IMR-90 (cell line): ENCODE measurements at regions not wholly inside any gene's neighbourhood (a gene's known extent, or its start where the extent isn't known, plus 50 kb on each side); places are given as distances from the start of the nearest gene placed in this dataset.

Source experiments
- ATAC-seq: fragments of 200-7000 bp; cut with Tn5 transposase; 2 replicates; pipeline ENCODE4 v1.9.1; 2020; ENCODE audit warnings: low read depth, mild to moderate bottlenecking, moderate library complexity
- BruUV-seq: library from RNA; stranded (reverse); fragments of 400-500 nt; replicated peaks from 2 replicates; lab custom pipeline; 2021; lab: Mats Ljungman, UMichigan
- CTCF ChIA-PET: fragments of 300-600 bp; formaldehyde crosslinking; extraction: SDS; loops from one replicate; lab custom pipeline; 2021; ENCODE audit warnings: antibody characterized with exemption; lab: Yijun Ruan, JAX
- POLR2A ChIA-PET: fragments of 300-600 bp; sonication (Branson Sonifier 250); formaldehyde crosslinking; loops from one replicate; lab custom pipeline; 2022; ENCODE audit warnings: antibody characterized with exemption; ENCODE audit not compliant: unreplicated experiment; lab: Charles Lee
- DNase-seq: peaks from one replicate; pipeline ENCODE4 v3.0.0; 2013
- H2AFZ ChIP-seq: replicated peaks from 2 replicates; pipeline ENCODE3; 2013; ENCODE audit warnings: low read length, mild to moderate bottlenecking; ENCODE audit not compliant: poor library complexity
- H2AK5ac ChIP-seq: 2 replicates; pipeline ENCODE4 v1.6.1; 2013; ENCODE audit warnings: low read depth, low read length, inconsistent platforms
- H2AK9ac ChIP-seq: replicated peaks from 2 replicates; pipeline ENCODE3; 2013; ENCODE audit warnings: mild to moderate bottlenecking, low read depth, low read length, moderate library complexity; ENCODE audit not compliant: poor library complexity
- H2BK120ac ChIP-seq: 2 replicates; pipeline ENCODE4 v1.6.1; 2013; ENCODE audit warnings: low read depth, low read length, inconsistent platforms
- H2BK15ac ChIP-seq: 3 replicates; pipeline ENCODE4 v1.6.1; 2013; ENCODE audit warnings: low read depth, low read length, inconsistent platforms
- H2BK20ac ChIP-seq: 2 replicates; pipeline ENCODE4 v1.6.1; 2013; ENCODE audit warnings: low read depth, mild to moderate bottlenecking, inconsistent platforms, low read length, moderate library complexity
- H2BK5ac ChIP-seq: 2 replicates; pipeline ENCODE4 v1.6.1; 2013; ENCODE audit warnings: mild to moderate bottlenecking, low read depth, low read length, inconsistent platforms; ENCODE audit not compliant: poor library complexity, severe bottlenecking
- H3K14ac ChIP-seq: replicated peaks from 2 replicates; pipeline ENCODE4 v1.6.1; 2013; ENCODE audit warnings: low read depth, low read length, inconsistent platforms
- H3K18ac ChIP-seq: 2 replicates; pipeline ENCODE4 v1.6.1; 2013; ENCODE audit warnings: low read depth, low read length, control low read depth
- H3K23ac ChIP-seq: 2 replicates; pipeline ENCODE4 v1.6.1; 2013; ENCODE audit warnings: low read depth, low read length, inconsistent platforms
- H3K27ac ChIP-seq: 2 replicates; pipeline ENCODE4 v1.5.1; 2013; ENCODE audit warnings: mild to moderate bottlenecking, control low read depth, low read length; ENCODE audit not compliant: insufficient read depth
- H3K27me3 ChIP-seq: 2 replicates; pipeline ENCODE4 v1.6.1; 2013; ENCODE audit warnings: low read length; ENCODE audit not compliant: control insufficient read depth, insufficient read depth
- H3K36me3 ChIP-seq: 2 replicates; pipeline ENCODE4 v1.6.1; 2013; ENCODE audit warnings: low read length, mixed read lengths; ENCODE audit not compliant: control insufficient read depth, insufficient read depth
- H3K4ac ChIP-seq: 2 replicates; pipeline ENCODE4 v1.6.1; 2013; ENCODE audit warnings: low read depth, low read length, inconsistent platforms
- H3K4me1 ChIP-seq: 2 replicates; pipeline ENCODE4 v1.6.1; 2013; ENCODE audit warnings: low read length, mixed read lengths; ENCODE audit not compliant: control insufficient read depth, insufficient read depth
- H3K4me2 ChIP-seq: 2 replicates; pipeline ENCODE4 v1.6.1; 2013; ENCODE audit warnings: low read depth, mild to moderate bottlenecking, control low read depth, low read length, moderate library complexity
- H3K4me3 ChIP-seq: 2 replicates; pipeline ENCODE4 v1.5.1; 2013; ENCODE audit warnings: low read depth, mild to moderate bottlenecking, control low read depth, low read length, moderate library complexity; ENCODE audit not compliant: insufficient read depth
- H3K56ac ChIP-seq: 2 replicates; pipeline ENCODE4 v1.6.1; 2013; ENCODE audit warnings: low read length, inconsistent platforms; ENCODE audit not compliant: insufficient read depth; ENCODE audit errors: extremely low read depth
- H3K79me1 ChIP-seq, 2 experiments: 2 replicates each; pipeline ENCODE4 v1.6.1; 2013; ENCODE audit warnings: low read length in 2 of 2, inconsistent platforms in 1 of 2, low read depth in 1 of 2
- H3K9ac ChIP-seq: 2 replicates; pipeline ENCODE4 v1.6.1; 2013; ENCODE audit warnings: low read depth, low read length, control low read depth
- H3K9me1 ChIP-seq: 2 replicates; pipeline ENCODE4 v1.6.1; 2013; ENCODE audit warnings: low read length, inconsistent platforms; ENCODE audit not compliant: insufficient read depth
- H3K9me3 ChIP-seq: 2 replicates; pipeline ENCODE4 v1.6.1; 2013; ENCODE audit warnings: low read length; ENCODE audit not compliant: control insufficient read depth, insufficient read depth
- H4K20me1 ChIP-seq: 2 replicates; pipeline ENCODE4 v1.6.1; 2013; ENCODE audit warnings: low read length, inconsistent platforms; ENCODE audit not compliant: insufficient read depth
- H4K5ac ChIP-seq: 2 replicates; pipeline ENCODE4 v1.6.1; 2013; ENCODE audit warnings: mild to moderate bottlenecking, low read depth, low read length, control low read depth
- H4K8ac ChIP-seq, 2 experiments: 2 replicates each; pipeline ENCODE4 v1.6.1; 2013; ENCODE audit warnings: low read depth in 2 of 2, low read length in 2 of 2, control low read depth in 1 of 2, inconsistent platforms in 1 of 2
- H4K91ac ChIP-seq: 2 replicates; pipeline ENCODE4 v1.6.1; 2013; ENCODE audit warnings: low read depth, low read length, inconsistent platforms; ENCODE audit not compliant: insufficient read depth
- BHLHE40 ChIP-seq: fragments of 150-350 bp; IDR thresholded peaks from 2 replicates; pipeline ENCODE4 v1.6.1; 2016; ENCODE audit warnings: mild to moderate bottlenecking, low read depth, low read length
- CEBPB ChIP-seq: IDR thresholded peaks from 2 replicates; pipeline ENCODE4 v1.6.1; 2012; ENCODE audit warnings: low read depth, low read length, improper control_type of control experiment
- CHD1 ChIP-seq: IDR thresholded peaks from 2 replicates; pipeline ENCODE4 v1.6.1; 2012; ENCODE audit warnings: low read depth, low read length, improper control_type of control experiment
- CTCF ChIP-seq: conservative IDR thresholded peaks from 2 replicates; pipeline ENCODE4 v1.5.1; 2012; ENCODE audit warnings: mild to moderate bottlenecking, low read depth, low read length, improper control_type of control experiment
- ELK1 ChIP-seq: fragments of 150-350 bp; IDR thresholded peaks from 2 replicates; pipeline ENCODE4 v1.6.1; 2016; ENCODE audit warnings: low read depth, mild to moderate bottlenecking, low read length, moderate library complexity, borderline replicate concordance
- FOS ChIP-seq: fragments of 150-350 bp; IDR thresholded peaks from 2 replicates; pipeline ENCODE4 v1.6.1; 2016; ENCODE audit warnings: low read depth, low read length
- MAFK ChIP-seq: IDR thresholded peaks from 2 replicates; pipeline ENCODE4 v1.6.1; 2012; ENCODE audit warnings: low read depth, low read length, improper control_type of control experiment
- MAZ ChIP-seq: IDR thresholded peaks from 2 replicates; pipeline ENCODE4 v1.6.1; 2012; ENCODE audit warnings: low read depth, mild to moderate bottlenecking, low read length, improper control_type of control experiment, moderate library complexity, borderline replicate concordance
- MXI1 ChIP-seq: IDR thresholded peaks from 2 replicates; pipeline ENCODE4 v1.6.1; 2012; ENCODE audit warnings: low read depth, mild to moderate bottlenecking, low read length, moderate library complexity, borderline replicate concordance
- NFE2L2 ChIP-seq: fragments of 150-350 bp; IDR thresholded peaks from 2 replicates; pipeline ENCODE4 v1.6.1; 2016; ENCODE audit warnings: low read depth, mild to moderate bottlenecking, low read length
- POLR2A ChIP-seq: IDR thresholded peaks from 2 replicates; pipeline ENCODE4 v1.6.1; 2012; ENCODE audit warnings: mild to moderate bottlenecking, low read depth, low read length
- RAD21 ChIP-seq: IDR thresholded peaks from 2 replicates; pipeline ENCODE4 v1.6.1; 2012; ENCODE audit warnings: low read length, improper control_type of control experiment
- RCOR1 ChIP-seq: IDR thresholded peaks from 2 replicates; pipeline ENCODE4 v1.6.1; 2012; ENCODE audit warnings: mild to moderate bottlenecking, low read length, improper control_type of control experiment; ENCODE audit not compliant: insufficient replicate concordance
- RFX5 ChIP-seq: IDR thresholded peaks from 2 replicates; pipeline ENCODE4 v1.8.0; 2012; ENCODE audit warnings: low read depth, mild to moderate bottlenecking, low read length, moderate library complexity
- SMC3 ChIP-seq: fragments of 150-350 bp; IDR thresholded peaks from 2 replicates; pipeline ENCODE4 v1.6.1; 2016; ENCODE audit warnings: low read depth, mild to moderate bottlenecking, antibody characterized with exemption, low read length, moderate library complexity
- USF2 ChIP-seq: fragments of 150-350 bp; IDR thresholded peaks from 2 replicates; pipeline ENCODE4 v1.6.1; 2017; ENCODE audit warnings: mild to moderate bottlenecking, antibody characterized with exemption, low read length, low read depth
- WGBS, 2 experiments: methylation state at CpG; one replicate each; pipeline versions ENCODE4 v1.1.5 to v1.1.7; 2013; ENCODE audit warnings: missing lambda C conversion rate in 2 of 2; ENCODE audit not compliant: insufficient read length in 1 of 2; ENCODE audit errors: extremely low coverage in 2 of 2; 5-methylcytosine and 5-hydroxymethylcytosine counted together
- dilution Hi-C: fragments of 300-500 bp; cut with HindIII; formaldehyde crosslinking; loops from one replicate; pipeline ENCODE4 v1.14.3; 2018; ENCODE audit warnings: low sequenced_read_pairs; ENCODE audit not compliant: unreplicated experiment
- in situ Hi-C: fragments of 300-500 bp; cut with MboI; formaldehyde crosslinking; loops from 3 replicates; pipeline ENCODE4 v1.14.3; 2019; ENCODE audit warnings: low sequenced_read_pairs, inconsistent platforms, mixed read lengths
- intact Hi-C: fragments of 100-400 bp; cut with micrococcal nuclease; formaldehyde crosslinking; loops from 2 replicates; pipeline ENCODE4 v1.10.0; 2022

- Histone ChIP-seq H2BK120ac (no peak overlapping the region), H3K14ac (no peak overlapping the region), H4K8ac (no peak overlapping the region), H2BK20ac (no peak overlapping the region), H3K27me3 (no peaks in the 10 kb centered on the region), H4K5ac (no peak overlapping the region), H3K56ac (no peak overlapping the region), H2AK5ac (no peak overlapping the region), H3K18ac (no peak overlapping the region), H2BK5ac (no peak overlapping the region), H3K9me3 (no peaks in the 10 kb centered on the region; the same call in 1 of the 2 replicates), H3K4me2 (no peak overlapping the region), H3K23ac (no peak overlapping the region), H2AFZ (no peak overlapping the region), H4K91ac (no peak overlapping the region), H3K79me1 (no peaks in the 10 kb centered on the region), H3K9me1 (no peaks in the 10 kb centered on the region), H4K20me1 (no peaks in the 10 kb centered on the region), H3K4me3 (no peak overlapping the region), H2AK9ac (no peak overlapping the region), H2BK15ac (no peak overlapping the region), H3K9ac (no peak overlapping the region), H3K4ac (no peak overlapping the region), H3K27ac (no peak overlapping the region), H3K4me1 (no peaks in the 10 kb centered on the region), H3K36me3 (no peaks in the 10 kb centered on the region)
- in situ Hi-C loops: no loop called here
- DNase-seq (no peak), ATAC-seq (no peak)
- BruUV-seq: no TSS peak
- dilution Hi-C loops: no loop called here
- WGBS, 2 experiments: no CpG with 5 or more reads among the region's 3 CpGs
- ChIA-PET POLR2A (no interaction called here), CTCF (no interaction called here)
- no peak for TF ChIP-seq NFE2L2
- TF ChIP-seq RCOR1: no peak
- no peak for TF ChIP-seq RAD21
- no peak for TF ChIP-seq ELK1
- no peak for TF ChIP-seq CHD1
- TF ChIP-seq RFX5: no peak
- TF ChIP-seq FOS: no peak
- TF ChIP-seq BHLHE40: no peak
- TF ChIP-seq MAZ: no peak
- TF ChIP-seq POLR2A: no peak
- TF ChIP-seq CEBPB: no peak
- no peak for TF ChIP-seq USF2
- no peak for TF ChIP-seq MAFK
- TF ChIP-seq SMC3: no peak
- no peak for TF ChIP-seq MXI1
- no peak for TF ChIP-seq CTCF
- intact Hi-C loops: no loop called here
These were observed 852.3 kb upstream of the CRIM1 start for GRCh38 chr2:35503311-35503710.
